ENCODE measurements at regions not wholly inside any gene's neighbourhood (a gene's known extent, or its start where the extent isn't known, plus 50 kb on each side); places are given as distances from the start of the nearest gene placed in this dataset.

GRCh38 chr16:65867276-65867960, 499.1 kb upstream of the CDH5 start:
- intact Hi-C loops (cut with DNase I), result no loop called here
- ATAC-seq (no peak), DNase-seq (no peak)

- intact Hi-C loops (cut with DNase I), result no loop called here
- DNase-seq (no peak), ATAC-seq (no peak)
Observed at GRCh38 chr16:65863236-65863635, 503.3 kb upstream of the CDH5 start.

- DNase-seq, result no peak
- intact Hi-C loops (cut with DNase I), result no loop called here
- no peak for ATAC-seq
Observed at GRCh38 chr16:65861131-65861731, 505.3 kb upstream of the CDH5 start.

- ATAC-seq (no peak), DNase-seq (no peak)
- intact Hi-C loops (cut with DNase I), result no loop called here
Observed at GRCh38 chr16:65855171-65856145, 511.0 kb upstream of the CDH5 start.

GRCh38 chr16:65846210-65846602, 520.3 kb upstream of the CDH5 start:
- ATAC-seq (peak in 1 of 2 donors; percentile 25), DNase-seq (no peak)
- intact Hi-C loops (cut with DNase I), result no loop called here

GRCh38 chr16:65845466-65846209, 520.9 kb upstream of the CDH5 start:
- ATAC-seq (peak in 1 of 2 donors; percentile 58), DNase-seq (no peak)
- intact Hi-C loops (cut with DNase I), result no loop called here

- intact Hi-C loops (cut with DNase I), result no loop called here
- DNase-seq (no peak), ATAC-seq (no peak)
Observed at GRCh38 chr16:65843941-65844340, 522.5 kb upstream of the CDH5 start.

- intact Hi-C loops (cut with DNase I), result no loop called here
- no peak for DNase-seq
- ATAC-seq, result no peak
Observed at GRCh38 chr16:65842067-65842466, 524.4 kb upstream of the CDH5 start.

GRCh38 chr16:65838001-65838400, 528.5 kb upstream of the CDH5 start:
- ATAC-seq (no peak), DNase-seq (no peak)
- intact Hi-C loops (cut with DNase I), result no loop called here

- intact Hi-C loops (cut with DNase I), result no loop called here
- ATAC-seq, result no peak
- no peak for DNase-seq
Observed at GRCh38 chr16:65837464-65837863, 529.0 kb upstream of the CDH5 start.

- intact Hi-C loops (cut with DNase I), result no loop called here
- DNase-seq (no peak), ATAC-seq (no peak)
Observed at GRCh38 chr16:65834688-65835087, 531.8 kb upstream of the CDH5 start.

- no peak for ATAC-seq
- intact Hi-C loops (cut with DNase I), result no loop called here
- DNase-seq, result no peak
Observed at GRCh38 chr16:65833171-65833871, 533.2 kb upstream of the CDH5 start.

GRCh38 chr16:65832679-65833078, 533.8 kb upstream of the CDH5 start:
- DNase-seq, result no peak
- intact Hi-C loops (cut with DNase I), result no loop called here

GRCh38 chr16:65831903-65832666, 534.4 kb upstream of the CDH5 start:
- ATAC-seq (no peak), DNase-seq (no peak)
- intact Hi-C loops (cut with DNase I), result no loop called here

More at GRCh38 chr16:65832679-65833078, 533.8 kb upstream of the CDH5 start:
- no peak for ATAC-seq

- DNase-seq (no peak), ATAC-seq (no peak)
- intact Hi-C loops (cut with DNase I), result no loop called here
Observed at GRCh38 chr16:65829076-65829475, 537.4 kb upstream of the CDH5 start.

GRCh38 chr16:65828296-65828695, 538.2 kb upstream of the CDH5 start:
- ATAC-seq (no peak), DNase-seq (no peak)
- intact Hi-C loops (cut with DNase I), result no loop called here

GRCh38 chr16:65827231-65827630, 539.3 kb upstream of the CDH5 start:
- DNase-seq (no peak), ATAC-seq (no peak)
- intact Hi-C loops (cut with DNase I), result no loop called here

GRCh38 chr16:65825191-65825856, 541.2 kb upstream of the CDH5 start:
- intact Hi-C loops (cut with DNase I), result no loop called here
- ATAC-seq, result no peak
- DNase-seq, result no peak
